Tibial nerve (tissue), 3 donors: ENCODE measurements at regions not wholly inside any gene's neighbourhood (a gene's known extent, or its start where the extent isn't known, plus 50 kb on each side); places are given as distances from the start of the nearest gene placed in this dataset.

Source experiments
- POLR2A ChIP-seq, 2 donors: fragments of 450-650 bp; IDR thresholded peaks; one replicate each; pipeline ENCODE4 v1.6.1; 2017; ENCODE audit warnings: antibody characterized with exemption in 2 of 2, mild to moderate bottlenecking in 2 of 2, moderate library complexity in 2 of 2
- TF ChIP-seq, protein P1 (sequence below), 5 experiments: fragments of 200-600 bp in 3 of 5; fragments of 450-650 bp in 2 of 5; sonication (generic) in 3 of 5; IDR thresholded peaks; one replicate each; pipeline ENCODE4 v1.5.1; 2016 to 2019; ENCODE audit warnings: antibody characterized with exemption in 5 of 5, mild to moderate bottlenecking in 3 of 5, moderate library complexity in 2 of 5

DNA sequence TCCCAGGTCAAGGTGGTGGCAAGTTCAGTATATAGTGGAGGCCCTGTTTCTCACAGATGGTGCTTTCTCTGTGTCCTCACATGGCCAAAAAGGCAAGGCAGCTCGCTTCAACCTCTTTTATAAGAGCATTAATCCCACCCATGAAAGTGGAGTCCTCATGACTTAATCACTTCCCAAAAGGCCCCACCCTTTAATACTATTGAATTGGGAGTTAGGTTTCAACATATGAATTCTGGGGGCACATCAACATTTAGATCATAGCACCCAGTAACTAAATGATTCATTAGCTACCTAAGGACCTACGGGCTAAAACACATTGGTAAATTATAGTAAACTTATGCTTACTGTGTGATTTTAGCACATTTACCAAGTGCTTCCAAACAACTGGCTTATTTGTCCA is 317.9 kb downstream of the LTN1 start:
- no peak for TF ChIP-seq POLR2A (IDR thresholded peaks at IDR 0.05)
- TF ChIP-seq, protein P1, sequence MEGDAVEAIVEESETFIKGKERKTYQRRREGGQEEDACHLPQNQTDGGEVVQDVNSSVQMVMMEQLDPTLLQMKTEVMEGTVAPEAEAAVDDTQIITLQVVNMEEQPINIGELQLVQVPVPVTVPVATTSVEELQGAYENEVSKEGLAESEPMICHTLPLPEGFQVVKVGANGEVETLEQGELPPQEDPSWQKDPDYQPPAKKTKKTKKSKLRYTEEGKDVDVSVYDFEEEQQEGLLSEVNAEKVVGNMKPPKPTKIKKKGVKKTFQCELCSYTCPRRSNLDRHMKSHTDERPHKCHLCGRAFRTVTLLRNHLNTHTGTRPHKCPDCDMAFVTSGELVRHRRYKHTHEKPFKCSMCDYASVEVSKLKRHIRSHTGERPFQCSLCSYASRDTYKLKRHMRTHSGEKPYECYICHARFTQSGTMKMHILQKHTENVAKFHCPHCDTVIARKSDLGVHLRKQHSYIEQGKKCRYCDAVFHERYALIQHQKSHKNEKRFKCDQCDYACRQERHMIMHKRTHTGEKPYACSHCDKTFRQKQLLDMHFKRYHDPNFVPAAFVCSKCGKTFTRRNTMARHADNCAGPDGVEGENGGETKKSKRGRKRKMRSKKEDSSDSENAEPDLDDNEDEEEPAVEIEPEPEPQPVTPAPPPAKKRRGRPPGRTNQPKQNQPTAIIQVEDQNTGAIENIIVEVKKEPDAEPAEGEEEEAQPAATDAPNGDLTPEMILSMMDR (IDR thresholded peaks at IDR 0.05) = no peak
